MM.1S (cell line): ENCODE measurements at regions not wholly inside any gene's neighbourhood (a gene's known extent, or its start where the extent isn't known, plus 50 kb on each side); places are given as distances from the start of the nearest gene placed in this dataset.

Experiments
- EZH2 ChIP-seq: fragments of 300-600 bp; sonication (generic); optimal IDR thresholded peaks from 2 replicates; pipeline ENCODE3; 2017; ENCODE audit warnings: low read depth, mild to moderate bottlenecking, antibody characterized with exemption, low read length, mixed read lengths
- EZH2phosphoT487 ChIP-seq: fragments of 300-600 bp; sonication (generic); IDR thresholded peaks from 2 replicates; pipeline ENCODE4 v1.6.1; 2018; ENCODE audit warnings: antibody characterized with exemption, low read length
- TF ChIP-seq, protein P1 (sequence below): fragments of 300-600 bp; sonication (generic); IDR thresholded peaks from 2 replicates; pipeline ENCODE4 v1.5.1; 2016; ENCODE audit warnings: antibody characterized with exemption, low read length, mixed read lengths

DNA sequence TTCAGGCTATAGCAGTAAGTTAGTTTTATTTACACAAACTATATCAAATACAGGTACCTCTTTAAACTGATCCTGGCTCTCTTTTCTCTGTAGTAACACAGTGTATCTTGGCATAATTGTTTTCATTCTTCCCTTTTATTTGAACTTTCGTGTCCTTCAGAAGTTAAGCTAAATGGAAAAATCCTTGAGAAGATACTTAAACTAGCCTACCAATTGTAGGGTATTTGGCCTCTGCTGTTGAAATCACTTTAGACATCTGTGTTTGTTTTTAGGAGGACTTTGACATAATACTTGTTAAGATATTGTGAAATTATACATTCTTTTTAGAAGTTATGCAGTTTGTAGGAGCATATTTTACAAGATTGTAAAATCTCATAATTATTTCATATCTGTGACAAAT is 90.3 kb upstream of the GK2 start:
- TF ChIP-seq, protein P1, sequence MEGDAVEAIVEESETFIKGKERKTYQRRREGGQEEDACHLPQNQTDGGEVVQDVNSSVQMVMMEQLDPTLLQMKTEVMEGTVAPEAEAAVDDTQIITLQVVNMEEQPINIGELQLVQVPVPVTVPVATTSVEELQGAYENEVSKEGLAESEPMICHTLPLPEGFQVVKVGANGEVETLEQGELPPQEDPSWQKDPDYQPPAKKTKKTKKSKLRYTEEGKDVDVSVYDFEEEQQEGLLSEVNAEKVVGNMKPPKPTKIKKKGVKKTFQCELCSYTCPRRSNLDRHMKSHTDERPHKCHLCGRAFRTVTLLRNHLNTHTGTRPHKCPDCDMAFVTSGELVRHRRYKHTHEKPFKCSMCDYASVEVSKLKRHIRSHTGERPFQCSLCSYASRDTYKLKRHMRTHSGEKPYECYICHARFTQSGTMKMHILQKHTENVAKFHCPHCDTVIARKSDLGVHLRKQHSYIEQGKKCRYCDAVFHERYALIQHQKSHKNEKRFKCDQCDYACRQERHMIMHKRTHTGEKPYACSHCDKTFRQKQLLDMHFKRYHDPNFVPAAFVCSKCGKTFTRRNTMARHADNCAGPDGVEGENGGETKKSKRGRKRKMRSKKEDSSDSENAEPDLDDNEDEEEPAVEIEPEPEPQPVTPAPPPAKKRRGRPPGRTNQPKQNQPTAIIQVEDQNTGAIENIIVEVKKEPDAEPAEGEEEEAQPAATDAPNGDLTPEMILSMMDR = no peak
- TF ChIP-seq EZH2phosphoT487 (no peak), EZH2 (no peak)
